COLO668 (cell line): ENCODE measurements at regions not wholly inside any gene's neighbourhood (a gene's known extent, or its start where the extent isn't known, plus 50 kb on each side); places are given as distances from the start of the nearest gene placed in this dataset.

Experiments used
- DNase-seq: peaks from one replicate; lab custom pipeline; 2025; ENCODE audit not compliant: unreplicated experiment; lab: John Stamatoyannopoulos, UW

- no peak for DNase-seq
Measured at GRCh38 chrX:39648548-39649254, 449.1 kb downstream of the BCOR start.

DNA sequence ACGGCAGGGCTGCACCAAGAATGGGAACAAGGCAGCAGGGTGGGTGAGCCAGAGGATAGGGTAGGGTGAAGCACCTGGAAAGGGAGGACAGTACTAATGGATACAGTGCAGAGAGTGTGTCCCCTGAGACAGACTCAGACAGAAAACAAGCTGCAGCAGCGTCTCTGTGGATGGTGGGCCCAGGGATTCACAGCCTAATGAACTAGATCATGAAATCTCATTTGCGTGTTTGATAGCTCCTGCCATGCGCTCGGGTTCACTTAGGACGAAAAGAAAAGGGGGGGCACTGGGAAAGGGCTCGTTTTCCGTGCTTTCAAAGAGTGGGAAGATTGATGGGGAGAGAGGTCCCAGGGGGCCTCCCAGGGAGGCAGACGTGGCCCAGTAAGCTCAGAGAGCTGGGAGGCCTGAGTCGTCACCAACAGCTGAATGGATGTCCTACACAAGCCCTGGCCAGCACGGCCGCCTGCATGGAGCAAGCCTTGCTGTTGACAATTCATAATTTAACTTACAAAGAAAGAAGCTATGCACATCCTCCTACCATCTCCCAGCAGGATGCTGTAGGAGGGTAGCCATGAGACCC is 446.9 kb downstream of the BCOR start:
- DNase-seq, result no peak

- peak; percentile 13 for DNase-seq
Measured at GRCh38 chrX:39652336-39652735, 445.4 kb downstream of the BCOR start.

DNA sequence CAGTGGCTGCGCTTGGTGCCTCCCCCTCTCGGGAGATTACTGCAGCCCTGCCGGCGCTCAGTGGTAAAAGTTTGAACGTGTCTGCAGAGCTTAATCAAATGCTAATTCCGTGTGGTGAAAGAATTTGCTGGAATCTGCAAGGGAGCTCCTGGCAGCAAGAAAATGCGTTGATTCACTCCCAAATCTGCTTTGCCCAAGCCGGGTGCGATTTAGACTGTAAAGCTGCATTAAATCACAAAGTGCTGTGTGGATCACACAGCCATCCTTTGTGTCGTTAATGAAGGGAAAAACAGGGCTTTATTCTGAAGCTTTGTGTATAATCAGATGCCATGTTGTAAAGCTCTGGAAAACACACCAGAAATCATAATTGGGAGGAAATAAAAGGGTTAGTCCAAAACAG is 444.1 kb downstream of the BCOR start:
- DNase-seq, result no peak

- no peak for DNase-seq
Measured at GRCh38 chrX:39654183-39654925, 443.4 kb downstream of the BCOR start.

GRCh38 chrX:39654952-39655351 is 442.8 kb downstream of the BCOR start:
- no peak for DNase-seq

DNA sequence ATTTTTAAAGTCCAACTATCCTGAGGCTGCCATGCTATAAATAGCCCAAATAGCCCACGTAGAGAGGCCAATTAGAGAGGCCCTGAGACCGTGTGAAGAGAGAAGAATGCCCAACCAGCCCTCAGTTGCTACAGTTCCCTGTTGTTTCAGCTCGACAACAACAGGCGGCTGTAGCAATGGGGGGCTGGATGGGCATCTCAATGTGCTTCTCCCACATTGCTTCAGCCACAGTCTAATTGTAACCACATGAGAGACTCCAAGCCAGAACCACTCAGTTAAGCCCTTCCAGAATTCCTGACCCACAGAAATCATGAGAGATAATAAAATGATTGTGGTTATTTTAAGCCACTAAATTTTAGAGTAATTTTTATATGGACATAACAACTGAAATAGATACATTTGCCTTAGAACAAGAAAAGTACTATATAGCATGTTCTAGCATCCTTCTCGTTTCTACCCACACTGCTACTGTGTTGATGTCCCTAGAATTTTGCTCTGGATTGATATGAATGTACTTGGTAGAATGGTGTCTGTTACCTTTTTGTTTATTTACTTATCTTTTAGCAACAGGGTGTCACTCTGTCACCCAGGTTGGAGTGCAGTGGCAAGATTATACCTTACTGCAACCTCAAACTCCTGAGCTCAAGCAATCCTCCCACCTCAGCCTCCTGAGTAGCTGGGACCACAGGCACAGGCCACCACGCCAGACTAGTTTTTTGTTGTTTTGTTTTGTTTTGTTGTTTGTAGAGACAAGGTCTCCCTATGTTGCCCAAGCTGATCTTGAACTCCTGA is 436.4 kb downstream of the BCOR start:
- DNase-seq, result no peak

DNA sequence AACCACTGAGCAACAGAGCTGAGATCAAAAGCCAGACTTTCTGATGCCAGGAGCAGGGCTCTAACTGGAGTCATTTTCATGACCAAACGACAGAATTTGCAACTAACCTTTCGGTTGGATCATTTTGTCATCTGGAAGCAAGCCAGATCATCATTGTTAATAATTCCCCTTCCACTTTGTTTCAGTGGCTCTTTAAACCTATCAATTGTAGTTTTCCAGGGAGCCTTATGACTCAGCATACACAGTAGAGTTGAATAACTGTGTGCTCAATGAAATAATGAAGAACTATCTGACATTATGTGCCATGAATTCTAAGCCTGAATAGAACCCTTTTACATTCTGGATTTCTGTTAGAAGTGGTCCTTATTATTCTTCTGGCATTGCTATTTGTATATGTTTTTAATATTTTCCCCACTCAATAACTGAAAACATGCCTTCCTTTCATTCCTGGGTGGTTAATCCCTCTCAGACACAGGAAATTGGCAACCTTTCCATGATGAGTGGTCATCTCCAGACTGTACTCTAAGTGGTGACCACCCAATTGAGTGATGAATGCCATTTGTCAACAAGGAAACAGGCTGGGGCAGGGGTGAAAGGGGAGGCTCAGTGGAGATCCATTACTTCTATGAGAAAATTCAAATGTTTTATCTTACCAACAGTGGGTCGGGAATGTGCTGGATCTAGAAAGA is 431.8 kb downstream of the BCOR start:
- no peak for DNase-seq

DNA sequence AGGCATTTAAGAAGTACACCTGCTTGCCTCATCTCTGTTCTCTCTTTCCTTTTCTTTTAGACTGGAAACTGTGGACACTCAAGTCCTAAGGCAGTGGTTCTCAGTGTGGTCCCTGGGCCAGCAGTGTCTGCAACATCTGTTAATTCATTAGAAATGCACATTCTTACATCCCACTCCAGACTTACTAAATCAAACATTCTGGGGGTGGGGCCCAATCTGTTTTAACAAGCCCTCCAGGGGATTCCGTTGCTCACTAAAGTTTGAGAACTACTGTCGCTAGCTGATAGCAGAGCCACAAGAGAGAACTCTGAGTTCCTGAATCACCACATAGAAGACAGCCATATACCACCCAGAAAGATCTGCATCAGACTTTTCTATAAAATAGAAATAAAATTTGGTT is 430.6 kb downstream of the BCOR start:
- DNase-seq, result no peak

DNA sequence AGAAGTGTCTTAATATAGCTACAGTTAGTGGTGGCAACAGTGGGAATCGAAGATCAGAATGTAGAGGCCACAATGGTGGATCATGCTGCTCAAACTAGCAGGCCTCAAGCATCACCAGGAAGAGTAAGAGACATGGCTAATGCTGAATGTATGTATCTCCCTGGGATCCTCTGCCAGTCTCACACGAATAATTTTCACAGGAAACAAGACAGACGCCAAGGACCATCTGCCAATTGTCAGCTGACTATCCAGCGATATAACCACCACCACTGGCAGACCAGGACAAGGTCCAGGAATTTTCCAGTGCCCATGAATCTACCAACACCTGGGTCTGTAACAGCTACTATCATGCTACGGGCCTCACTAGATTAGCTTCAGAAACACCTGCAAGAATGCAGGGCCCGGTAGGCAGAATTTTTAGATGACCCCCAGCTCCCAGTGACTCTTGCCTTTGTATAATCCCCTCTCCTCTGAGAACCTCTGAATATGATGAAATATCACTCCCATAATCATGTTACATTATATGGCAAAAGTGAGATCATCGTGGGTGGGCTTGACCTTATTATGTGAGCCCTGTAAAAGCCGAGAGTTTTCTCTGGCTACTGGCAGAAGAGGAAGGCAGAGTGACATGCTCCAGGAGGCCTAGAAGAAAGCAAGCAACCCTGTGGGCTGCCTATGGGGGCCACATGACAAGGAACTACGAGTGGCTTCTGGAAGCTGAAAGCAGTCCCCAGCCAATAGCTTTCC is 429.8 kb downstream of the BCOR start:
- no peak for DNase-seq

DNA sequence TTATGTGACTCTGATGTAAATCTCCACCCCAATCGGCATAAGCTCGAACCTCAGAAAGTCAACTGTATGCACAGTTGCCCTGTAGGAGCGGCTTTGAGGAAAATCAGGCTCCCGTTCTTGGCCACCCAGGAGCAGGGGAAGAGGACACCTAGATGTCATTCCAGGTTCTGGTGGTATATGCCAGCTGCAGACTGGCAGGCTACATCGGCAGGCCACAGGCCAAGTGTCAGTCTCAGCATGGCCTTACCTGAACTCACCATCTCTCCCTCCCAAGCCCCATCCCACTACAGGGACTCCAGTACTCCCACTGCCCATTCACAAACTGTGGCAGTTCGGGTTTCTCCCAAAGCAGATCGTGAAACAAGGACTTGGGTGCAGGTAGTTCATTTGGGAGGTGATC is 428.1 kb downstream of the BCOR start:
- no peak for DNase-seq

- no peak for DNase-seq
Measured at GRCh38 chrX:39670281-39670680, 427.5 kb downstream of the BCOR start.

DNA sequence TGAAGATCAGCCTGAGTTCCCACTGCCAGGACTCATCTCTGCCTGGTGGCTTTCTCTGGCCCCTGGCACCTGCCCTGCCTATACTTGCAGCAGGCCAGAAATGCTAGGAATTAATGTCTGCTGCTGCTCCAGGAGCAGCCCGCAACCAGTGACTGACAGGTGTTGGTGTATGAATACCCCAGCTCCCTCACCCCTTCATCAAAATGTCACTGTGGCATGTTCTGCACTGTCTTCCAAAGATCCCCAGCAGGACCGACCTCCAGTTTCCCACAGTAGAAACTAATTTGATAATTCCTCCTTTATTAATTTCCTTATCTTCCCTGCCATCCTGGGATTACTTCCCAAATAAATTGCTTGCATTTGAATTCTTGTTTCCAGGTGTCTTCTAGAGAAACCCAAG is 425.4 kb downstream of the BCOR start:
- no peak for DNase-seq

DNA sequence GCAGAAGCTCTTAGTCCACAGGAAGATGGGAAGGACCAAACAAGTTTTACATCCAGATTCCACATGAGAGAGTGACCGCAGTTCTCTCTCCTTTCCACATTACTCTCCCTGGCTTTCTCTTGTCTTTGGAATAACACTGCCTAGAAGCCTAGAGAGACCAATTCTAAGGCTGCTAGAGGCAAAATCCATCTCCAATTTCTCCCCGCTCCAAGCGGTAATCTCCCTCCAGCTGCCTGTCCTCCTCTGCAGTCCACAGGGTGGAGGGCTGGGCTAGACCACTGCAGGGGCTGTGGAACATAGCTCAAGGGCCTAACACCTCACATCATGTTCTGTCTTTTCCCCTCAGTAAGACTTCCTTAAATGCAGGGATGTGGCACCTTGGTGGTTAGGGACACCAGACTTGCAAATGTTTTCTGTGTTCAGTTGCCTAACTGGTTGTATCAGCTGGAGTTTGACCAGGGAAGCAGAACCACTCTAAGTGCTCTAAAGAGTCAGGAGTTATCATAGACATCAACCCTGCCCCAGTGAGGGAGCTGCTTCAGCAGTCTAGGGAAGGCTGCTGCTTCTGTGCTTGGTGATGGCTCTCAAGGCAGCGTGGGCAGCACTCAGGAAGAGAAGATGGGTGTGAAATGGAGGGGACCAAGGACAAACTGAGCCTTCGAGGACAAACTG is 423.1 kb downstream of the BCOR start:
- no peak for DNase-seq

- DNase-seq, result no peak
Measured at GRCh38 chrX:39675162-39675553, 422.6 kb downstream of the BCOR start.

DNA sequence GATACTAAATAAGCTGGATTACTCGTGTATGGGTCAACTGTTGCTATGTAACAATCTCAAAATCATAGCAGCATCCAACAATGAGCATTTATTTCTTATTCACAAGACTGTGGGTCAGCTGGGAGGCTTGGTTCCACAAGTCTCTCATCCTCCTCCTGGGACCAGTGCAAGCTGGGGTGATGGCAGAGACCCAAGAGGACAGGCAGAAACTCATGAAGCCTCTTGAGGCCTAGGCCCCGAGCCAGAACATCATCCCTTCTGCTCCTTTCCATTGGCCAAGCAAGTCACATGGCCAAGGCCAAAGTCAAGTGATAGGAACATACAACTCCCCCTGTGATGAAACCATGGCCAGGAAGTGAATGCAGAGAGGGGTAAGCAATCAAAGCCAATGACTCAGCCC is 422.1 kb downstream of the BCOR start:
- no peak for DNase-seq

DNA sequence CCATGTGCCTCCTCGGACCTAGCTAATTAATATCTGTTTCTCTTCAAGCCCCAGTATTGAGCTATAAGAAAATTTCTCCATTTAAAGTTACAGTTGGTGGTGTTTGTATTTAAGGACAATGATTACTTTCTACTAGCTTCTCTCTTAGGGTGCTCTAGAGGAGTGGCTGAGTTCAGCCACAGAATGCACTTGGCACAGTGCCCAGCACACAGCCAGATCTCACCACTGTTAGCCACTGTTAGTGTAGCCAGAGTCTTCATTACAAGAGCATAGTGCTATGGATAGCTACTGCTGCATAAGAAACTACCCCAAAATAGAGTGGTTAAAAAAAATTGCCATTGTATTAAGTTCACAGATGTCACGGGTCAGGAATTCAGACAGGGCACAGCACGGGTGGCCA is 421.3 kb downstream of the BCOR start:
- DNase-seq, result peak; percentile 21

DNA sequence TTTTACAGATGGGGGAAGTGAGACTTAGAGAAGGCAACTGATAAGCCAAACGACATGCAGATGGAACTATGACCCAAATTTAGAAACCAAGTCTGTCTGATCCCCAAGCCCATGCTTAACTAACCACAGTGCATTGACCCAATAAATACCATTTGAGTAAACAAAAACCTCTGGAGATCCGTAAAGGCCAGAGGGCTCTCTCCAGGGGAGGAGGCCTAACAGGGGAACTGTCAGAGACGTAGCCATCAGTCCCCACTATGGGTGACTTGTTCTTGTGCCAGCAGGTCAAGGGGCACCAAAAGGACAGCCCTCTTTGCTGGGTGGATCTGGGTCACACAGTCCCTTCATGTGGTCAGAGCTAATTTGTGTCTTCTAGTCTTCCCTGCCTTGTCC is 420.2 kb downstream of the BCOR start:
- no peak for DNase-seq

GRCh38 chrX:39677978-39678791 is 419.6 kb downstream of the BCOR start:
- no peak for DNase-seq
